ENCODE measurements at regions not wholly inside any gene's neighbourhood (a gene's known extent, or its start where the extent isn't known, plus 50 kb on each side); places are given as distances from the start of the nearest gene placed in this dataset.

DNA sequence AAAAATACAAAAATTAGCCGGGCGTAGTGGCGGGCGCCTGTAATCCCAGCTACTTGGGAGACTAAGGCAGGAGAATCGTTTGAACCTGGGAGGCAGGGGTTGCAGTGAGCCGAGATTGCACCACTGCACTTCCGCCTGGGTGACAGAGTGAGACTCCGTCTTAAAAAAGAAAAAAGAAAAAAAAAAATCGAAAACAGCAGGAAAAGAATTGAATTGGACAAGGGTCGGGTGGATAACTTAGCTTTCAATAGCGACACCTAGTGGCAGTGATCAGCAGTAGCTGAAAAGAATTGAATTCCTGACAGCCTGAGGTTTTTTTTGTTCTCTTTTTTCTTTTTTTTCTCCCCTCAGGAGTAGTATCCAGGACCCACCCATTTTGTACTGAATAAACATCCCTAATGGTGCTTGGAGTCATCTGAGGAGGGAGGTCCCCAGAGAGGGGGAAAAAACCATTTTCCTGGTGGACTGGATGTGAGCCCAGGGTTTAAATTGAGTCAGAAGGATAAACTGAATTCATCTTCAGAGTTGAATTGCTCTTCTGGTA, 55.1 kb downstream of the CYCS start:
- DNase-seq (ENCODE audit: low spot score in 2 of 2) (peak in 1 of 2 donors; percentile 39), ATAC-seq (replicated peaks; ENCODE audit: extremely low read depth, poor library complexity, severe bottlenecking) (no peak)
- no peak overlapping the region for H3K27ac Mint-ChIP-seq (ENCODE audit: low read depth)
- no peaks in the 10 kb centered on the region for H3K4me1 Mint-ChIP-seq
- H3K36me3 Mint-ChIP-seq (ENCODE audit: insufficient read depth) = no peaks in the 10 kb centered on the region
- no peak overlapping the region for H3K4me3 Mint-ChIP-seq
- no peaks in the 10 kb centered on the region for H3K9me3 Mint-ChIP-seq
- no peaks in the 10 kb centered on the region for H3K27me3 Mint-ChIP-seq

DNA sequence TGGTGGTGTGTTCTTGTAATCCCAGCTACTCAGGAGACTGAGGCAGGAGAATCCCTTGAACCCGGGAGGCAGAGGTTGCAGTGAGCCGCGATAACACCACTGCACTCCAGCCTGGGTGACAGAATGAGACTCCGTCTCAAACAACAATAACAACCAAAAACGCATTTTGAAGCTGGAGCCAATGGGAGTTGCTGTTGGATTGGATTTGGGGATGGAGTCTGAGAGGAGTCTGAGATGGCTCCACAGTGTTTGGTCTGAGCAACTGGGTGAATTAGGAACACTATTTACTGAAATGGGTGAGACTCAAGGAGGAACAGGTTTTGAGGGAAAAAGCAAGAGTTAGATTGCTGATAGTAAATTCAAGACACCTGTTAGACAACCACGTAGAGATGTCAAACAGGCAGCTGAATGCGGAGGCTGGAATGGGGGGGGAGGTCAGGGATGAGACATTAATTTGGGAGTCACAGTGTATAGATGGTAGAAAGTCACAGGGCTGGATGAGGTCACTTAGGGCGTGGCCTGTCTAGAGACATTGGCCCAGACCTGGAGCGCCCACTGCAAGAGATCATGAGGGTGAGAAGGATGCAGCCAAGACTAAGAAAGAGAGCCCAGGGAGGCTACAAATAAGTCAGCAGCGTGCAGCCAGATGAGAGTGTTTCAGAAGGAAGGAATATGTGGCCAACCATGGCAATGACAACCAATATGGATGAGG, 56.4 kb downstream of the CYCS start:
- Mint-ChIP-seq H3K4me1 (no peaks in the 10 kb centered on the region), H3K27me3 (no peaks in the 10 kb centered on the region), H3K36me3 (ENCODE audit: insufficient read depth) (no peaks in the 10 kb centered on the region), H3K9me3 (no peaks in the 10 kb centered on the region), H3K4me3 (no peak overlapping the region), H3K27ac (ENCODE audit: low read depth) (no peak overlapping the region)
- no peak for DNase-seq (ENCODE audit: low spot score in 2 of 2)
- no peak for ATAC-seq (replicated peaks; ENCODE audit: extremely low read depth, poor library complexity, severe bottlenecking)

DNA sequence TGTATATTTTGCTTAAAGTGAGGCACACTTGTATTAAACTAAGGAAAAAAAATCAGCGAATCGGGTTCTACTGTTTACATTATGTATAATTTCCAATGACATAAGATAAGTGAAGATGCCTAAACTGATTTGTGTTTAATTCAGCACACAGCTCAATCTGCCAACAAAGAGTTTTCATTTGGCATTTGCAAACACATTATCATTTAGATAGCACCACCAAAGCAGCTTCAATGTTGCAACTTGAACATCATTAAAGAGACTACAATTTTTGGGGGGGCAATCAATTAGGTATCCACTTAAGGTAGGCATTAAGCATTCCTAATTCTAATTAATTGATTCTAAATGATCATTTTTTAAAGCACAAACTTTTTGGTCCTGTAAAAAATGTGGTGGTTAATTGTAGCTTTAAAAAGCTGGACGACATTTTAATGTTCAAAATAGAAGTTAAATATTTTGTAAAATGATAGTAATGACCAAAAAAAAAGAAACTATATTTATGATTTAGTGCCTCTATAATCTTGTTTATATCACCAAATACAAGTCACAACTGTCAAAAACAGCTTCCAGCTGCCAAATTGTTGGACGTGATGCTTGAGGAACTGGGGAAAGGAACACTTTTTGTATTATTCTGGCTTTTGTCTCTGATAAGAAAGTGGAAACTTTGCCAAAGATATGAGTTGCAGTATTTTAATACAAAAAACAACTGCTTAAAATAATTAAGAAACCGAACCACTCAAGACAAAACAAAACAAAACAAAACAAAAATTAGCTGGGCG, 57.1 kb downstream of the CYCS start:
- DNase-seq (ENCODE audit: low spot score in 2 of 2) (no peak), ATAC-seq (replicated peaks; ENCODE audit: extremely low read depth, poor library complexity, severe bottlenecking) (no peak)
- H3K36me3 Mint-ChIP-seq (ENCODE audit: insufficient read depth) = no peaks in the 10 kb centered on the region
- H3K9me3 Mint-ChIP-seq = no peaks in the 10 kb centered on the region
- no peak overlapping the region for H3K27ac Mint-ChIP-seq (ENCODE audit: low read depth)
- H3K27me3 Mint-ChIP-seq = no peaks in the 10 kb centered on the region
- no peak overlapping the region for H3K4me3 Mint-ChIP-seq
- H3K4me1 Mint-ChIP-seq = no peaks in the 10 kb centered on the region

DNA sequence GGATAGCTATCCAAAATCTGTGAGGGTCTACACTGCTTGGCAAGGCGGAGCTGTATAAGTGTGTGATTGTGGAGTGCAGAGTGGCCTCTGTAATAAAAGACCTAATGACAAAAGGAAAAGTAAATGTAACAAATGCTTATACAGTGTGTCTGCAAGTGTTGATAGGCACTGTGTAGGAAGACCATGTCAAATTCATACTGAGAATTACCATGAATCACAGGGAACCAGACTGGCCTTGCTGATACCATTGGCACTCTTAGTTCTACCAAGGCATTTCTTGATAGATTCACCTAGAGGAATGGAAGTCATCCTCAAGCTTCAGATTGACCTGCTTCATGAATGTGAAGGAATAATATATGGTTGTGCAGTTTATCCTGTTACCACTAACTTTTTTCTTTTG, 58.8 kb downstream of the CYCS start:
- DNase-seq (ENCODE audit: low spot score in 2 of 2) = no peak
- Mint-ChIP-seq H3K9me3 (no peaks in the 10 kb centered on the region), H3K4me1 (no peaks in the 10 kb centered on the region), H3K27ac (ENCODE audit: low read depth) (no peak overlapping the region), H3K27me3 (no peaks in the 10 kb centered on the region), H3K4me3 (no peak overlapping the region), H3K36me3 (ENCODE audit: insufficient read depth) (no peaks in the 10 kb centered on the region)
- ATAC-seq (replicated peaks; ENCODE audit: extremely low read depth, poor library complexity, severe bottlenecking) = no peak

DNA sequence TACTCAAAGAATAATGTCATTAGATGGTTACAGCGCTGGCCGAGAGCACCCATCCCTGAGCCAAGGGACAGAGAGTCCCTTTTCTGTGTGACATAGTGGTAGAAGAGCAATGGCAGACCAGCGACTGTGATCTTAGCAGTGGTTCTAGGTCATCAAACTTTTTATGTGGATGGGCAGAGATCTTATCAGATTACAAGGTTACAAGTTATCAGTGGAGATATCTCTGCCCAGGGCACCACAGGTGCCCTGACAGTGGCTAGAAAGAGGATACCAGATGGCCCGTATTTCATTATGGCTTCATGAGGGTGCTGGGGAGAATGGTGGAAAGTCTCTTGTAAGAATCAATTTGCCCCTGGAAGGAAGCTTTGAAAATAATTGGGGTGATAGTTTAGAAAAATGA, 62.7 kb downstream of the CYCS start:
- no peaks in the 10 kb centered on the region for H3K36me3 Mint-ChIP-seq (ENCODE audit: insufficient read depth)
- H3K4me1 Mint-ChIP-seq = no peaks in the 10 kb centered on the region
- no peak overlapping the region for H3K4me3 Mint-ChIP-seq
- H3K9me3 Mint-ChIP-seq = no peaks in the 10 kb centered on the region
- H3K27me3 Mint-ChIP-seq = no peaks in the 10 kb centered on the region
- no peak overlapping the region for H3K27ac Mint-ChIP-seq (ENCODE audit: low read depth)
- no peak for ATAC-seq (replicated peaks; ENCODE audit: extremely low read depth, poor library complexity, severe bottlenecking)
- no peak for DNase-seq (ENCODE audit: low spot score in 2 of 2)

DNA sequence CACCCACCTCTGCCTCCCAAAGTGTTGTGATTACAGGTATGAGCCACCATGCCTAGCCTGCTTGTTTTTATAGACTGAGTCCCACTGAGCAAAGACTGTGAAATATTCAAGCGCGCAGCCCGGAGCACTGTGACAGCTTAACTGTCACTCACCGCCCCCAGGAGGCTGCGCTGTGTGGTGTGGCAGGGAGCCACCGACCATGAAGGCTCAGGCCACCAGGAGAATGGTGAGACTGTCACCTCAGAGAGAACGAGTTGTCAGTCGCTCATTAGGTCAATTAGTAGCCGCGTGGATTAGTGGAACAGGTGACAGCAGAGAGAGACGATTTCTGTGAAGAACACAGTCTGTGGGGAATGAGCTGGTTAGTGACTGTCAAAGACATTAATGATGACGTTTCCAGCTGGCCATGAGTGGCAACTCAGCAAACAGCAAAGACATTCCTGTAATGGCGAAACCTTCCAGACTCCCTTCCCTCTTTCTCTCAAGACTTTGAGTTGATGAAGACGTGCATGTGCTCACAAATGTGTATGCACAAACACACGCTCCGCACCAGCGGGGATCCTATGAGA, 64.5 kb downstream of the CYCS start:
- no peaks in the 10 kb centered on the region for H3K9me3 Mint-ChIP-seq
- DNase-seq (ENCODE audit: low spot score in 2 of 2) (no peak), ATAC-seq (replicated peaks; ENCODE audit: extremely low read depth, poor library complexity, severe bottlenecking) (no peak)
- H3K27me3 Mint-ChIP-seq = peaks cover 13% of the 10 kb centered on the region
- H3K36me3 Mint-ChIP-seq (ENCODE audit: insufficient read depth) = peaks cover 2% of the 10 kb centered on the region
- H3K4me3 Mint-ChIP-seq = no peak overlapping the region
- no peaks in the 10 kb centered on the region for H3K4me1 Mint-ChIP-seq
- no peak overlapping the region for H3K27ac Mint-ChIP-seq (ENCODE audit: low read depth)

DNA sequence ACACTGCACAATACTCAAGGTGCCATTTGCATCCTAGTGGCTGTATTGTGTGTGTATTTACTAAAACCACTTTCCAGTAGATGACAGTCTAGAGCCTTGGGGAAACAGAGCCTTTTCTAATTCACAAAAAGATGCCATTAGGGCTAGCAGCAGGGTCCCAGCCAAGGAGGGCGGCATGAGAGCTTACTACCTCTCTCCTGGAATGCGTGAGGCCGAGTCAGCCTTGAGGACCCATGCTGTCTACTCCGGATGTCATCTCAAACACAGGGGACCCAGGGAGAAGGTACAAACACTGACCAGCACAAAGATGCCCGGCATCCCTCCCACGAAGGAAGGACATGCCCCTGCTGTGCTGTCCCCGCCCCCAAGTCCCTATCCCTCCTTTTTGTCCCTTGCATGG, 65.5 kb downstream of the CYCS start:
- DNase-seq (ENCODE audit: low spot score in 2 of 2) (no peak), ATAC-seq (replicated peaks; ENCODE audit: extremely low read depth, poor library complexity, severe bottlenecking) (no peak)
- Mint-ChIP-seq H3K4me3 (no peak overlapping the region), H3K36me3 (ENCODE audit: insufficient read depth) (peaks cover 2% of the 10 kb centered on the region), H3K27ac (ENCODE audit: low read depth) (no peak overlapping the region), H3K27me3 (peaks cover 23% of the 10 kb centered on the region), H3K4me1 (no peaks in the 10 kb centered on the region), H3K9me3 (no peaks in the 10 kb centered on the region)

DNA sequence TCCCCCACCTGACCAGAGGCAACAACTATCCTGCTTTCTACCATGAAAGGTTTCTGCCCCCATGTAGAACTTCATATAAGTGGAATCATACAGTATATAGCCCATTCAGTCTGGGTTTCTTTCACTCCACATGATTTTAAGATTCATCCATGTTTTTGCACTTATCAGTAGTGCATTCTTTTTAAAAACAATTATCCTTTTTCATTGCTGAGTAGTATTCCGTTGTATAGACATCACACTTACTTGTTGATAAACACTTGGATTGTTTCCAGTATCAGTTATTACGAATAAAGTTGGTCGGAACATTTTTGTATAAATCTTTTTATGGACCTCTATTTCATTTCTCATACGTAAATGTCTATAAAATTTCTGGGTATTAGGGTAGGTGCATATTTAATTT, 68.7 kb downstream of the CYCS start:
- Mint-ChIP-seq H3K36me3 (ENCODE audit: insufficient read depth) (peaks cover 2% of the 10 kb centered on the region), H3K9me3 (no peaks in the 10 kb centered on the region), H3K27ac (ENCODE audit: low read depth) (no peak overlapping the region), H3K4me1 (no peaks in the 10 kb centered on the region), H3K27me3 (peaks cover 29% of the 10 kb centered on the region), H3K4me3 (no peak overlapping the region)
- no peak for DNase-seq (ENCODE audit: low spot score in 2 of 2)
- ATAC-seq (replicated peaks; ENCODE audit: extremely low read depth, poor library complexity, severe bottlenecking) = no peak

DNA sequence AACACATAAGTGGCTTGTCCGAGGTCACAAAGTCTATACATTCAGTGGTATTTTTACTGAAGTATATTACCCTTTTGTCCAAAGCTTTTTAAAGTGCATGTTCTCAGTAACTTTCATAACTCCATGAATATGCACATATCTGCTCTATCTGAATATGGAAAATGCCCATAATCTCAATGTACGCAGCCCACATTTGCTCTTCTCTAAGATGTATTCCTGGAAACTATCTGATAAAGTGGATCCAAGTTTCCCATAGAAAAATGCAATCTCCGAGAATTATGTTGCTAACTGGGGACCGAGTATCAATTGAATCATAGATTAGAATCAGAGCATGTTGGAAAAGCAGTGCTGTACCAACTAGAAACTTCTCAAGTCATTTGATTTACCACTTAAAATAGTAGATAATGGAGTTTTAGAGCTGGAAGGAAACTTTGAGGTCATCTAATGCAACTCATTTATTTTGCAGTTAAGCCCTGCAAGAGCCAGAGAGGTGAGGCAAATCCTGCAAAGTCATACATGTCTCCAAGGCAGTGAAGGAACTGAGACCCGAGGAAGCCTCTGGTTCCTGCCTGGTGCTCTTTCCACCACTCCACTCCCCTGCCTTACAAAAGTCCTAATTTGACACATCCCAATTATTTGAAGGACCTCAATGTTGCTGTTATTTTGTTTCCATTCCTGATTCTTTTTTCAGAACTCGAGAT, 69.4 kb downstream of the CYCS start:
- Mint-ChIP-seq H3K4me3 (no peak overlapping the region), H3K27me3 (peaks cover 35% of the 10 kb centered on the region), H3K4me1 (no peaks in the 10 kb centered on the region), H3K9me3 (no peaks in the 10 kb centered on the region), H3K36me3 (ENCODE audit: insufficient read depth) (peaks cover 2% of the 10 kb centered on the region), H3K27ac (ENCODE audit: low read depth) (no peak overlapping the region)
- ATAC-seq (replicated peaks; ENCODE audit: extremely low read depth, poor library complexity, severe bottlenecking) (no peak), DNase-seq (ENCODE audit: low spot score in 2 of 2) (no peak)

DNA sequence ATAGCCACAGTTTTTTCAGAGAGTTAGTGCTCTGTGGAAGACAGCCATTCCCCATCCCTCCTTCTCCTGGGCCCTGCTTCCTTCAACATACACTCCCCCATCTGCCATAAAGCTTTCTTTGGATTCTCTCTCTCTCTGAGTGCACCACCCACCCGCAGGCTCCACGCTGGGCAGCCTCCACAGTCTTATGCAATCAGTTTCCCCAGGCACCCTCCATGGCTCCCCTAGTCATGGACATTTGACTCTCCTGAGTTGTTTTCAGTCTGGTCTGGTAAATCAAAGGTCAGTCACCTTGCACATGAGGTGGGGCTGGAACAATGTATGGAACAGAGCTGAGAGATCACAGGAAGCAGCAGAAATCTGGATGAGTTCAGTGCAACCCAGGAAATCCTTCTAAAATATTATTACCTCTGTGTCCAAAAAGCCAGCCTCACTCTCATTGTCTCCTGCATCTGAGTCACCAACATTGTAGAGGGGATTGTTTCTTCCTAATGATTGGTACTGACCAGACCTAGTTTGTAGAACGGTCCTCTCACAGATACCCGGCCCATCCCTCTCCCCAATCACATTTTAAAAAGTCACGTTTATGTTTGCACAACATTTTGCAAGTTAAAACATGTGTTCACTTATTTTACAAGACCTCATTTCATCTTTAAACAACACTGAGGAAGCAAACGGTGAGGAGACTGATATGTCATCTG, 70.1 kb downstream of the CYCS start:
- no peaks in the 10 kb centered on the region for H3K9me3 Mint-ChIP-seq
- no peaks in the 10 kb centered on the region for H3K4me1 Mint-ChIP-seq
- no peak overlapping the region for H3K27ac Mint-ChIP-seq (ENCODE audit: low read depth)
- ATAC-seq (replicated peaks; ENCODE audit: extremely low read depth, poor library complexity, severe bottlenecking) (no peak), DNase-seq (ENCODE audit: low spot score in 2 of 2) (no peak)
- peaks cover 35% of the 10 kb centered on the region for H3K27me3 Mint-ChIP-seq
- no peak overlapping the region for H3K4me3 Mint-ChIP-seq
- peaks cover 2% of the 10 kb centered on the region for H3K36me3 Mint-ChIP-seq (ENCODE audit: insufficient read depth)

DNA sequence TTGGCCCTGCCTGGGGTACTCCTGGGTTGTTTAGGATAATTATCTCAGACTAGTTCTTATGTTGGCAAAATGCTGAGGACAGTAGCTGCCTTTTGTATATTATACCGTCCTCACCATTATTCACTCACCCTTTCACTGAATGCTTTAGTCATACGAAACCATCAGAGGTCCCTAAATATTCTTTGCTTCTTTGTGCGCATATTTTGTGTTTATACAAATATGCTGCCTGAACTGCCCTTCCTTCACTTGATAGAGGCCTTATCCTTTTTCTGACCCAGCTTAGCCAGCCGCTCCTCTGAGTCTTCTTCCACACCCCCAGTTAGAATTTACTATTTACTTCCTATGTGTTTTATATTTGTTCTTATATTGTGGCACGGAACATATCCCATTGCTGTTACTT, 70.2 kb upstream of the OSBPL3 start:
- ATAC-seq (replicated peaks; ENCODE audit: extremely low read depth, poor library complexity, severe bottlenecking) = no peak
- no peak overlapping the region for H3K4me3 Mint-ChIP-seq
- H3K36me3 Mint-ChIP-seq (ENCODE audit: insufficient read depth) = peaks cover 2% of the 10 kb centered on the region
- DNase-seq (ENCODE audit: low spot score in 2 of 2) = no peak
- no peaks in the 10 kb centered on the region for H3K9me3 Mint-ChIP-seq
- no peaks in the 10 kb centered on the region for H3K4me1 Mint-ChIP-seq
- peaks cover 18% of the 10 kb centered on the region for H3K27me3 Mint-ChIP-seq
- H3K27ac Mint-ChIP-seq (ENCODE audit: low read depth) = no peak overlapping the region

DNA sequence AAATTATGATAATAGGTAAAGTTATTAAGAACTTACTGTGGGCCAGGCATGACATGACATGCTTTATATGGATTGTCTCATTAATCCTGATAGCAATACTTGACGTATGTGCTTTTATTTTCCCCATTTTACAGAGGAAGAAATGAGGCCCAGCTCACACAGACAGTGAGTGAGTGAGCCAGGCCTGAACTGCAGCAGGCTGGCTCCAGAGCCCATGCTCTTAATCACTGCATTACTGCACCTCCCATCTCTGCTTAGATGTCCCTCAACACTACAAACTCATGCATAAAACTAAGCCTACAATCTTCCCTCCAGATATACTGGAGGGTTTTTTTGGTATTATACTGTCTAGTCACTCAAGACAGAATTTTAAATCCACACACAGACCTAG, 68.5 kb upstream of the OSBPL3 start:
- no peak for DNase-seq (ENCODE audit: low spot score in 2 of 2)
- H3K27me3 Mint-ChIP-seq = peaks cover 7% of the 10 kb centered on the region
- H3K9me3 Mint-ChIP-seq = no peaks in the 10 kb centered on the region
- no peaks in the 10 kb centered on the region for H3K4me1 Mint-ChIP-seq
- no peak for ATAC-seq (replicated peaks; ENCODE audit: extremely low read depth, poor library complexity, severe bottlenecking)
- H3K4me3 Mint-ChIP-seq = no peak overlapping the region
- H3K36me3 Mint-ChIP-seq (ENCODE audit: insufficient read depth) = peaks cover 2% of the 10 kb centered on the region
- no peak overlapping the region for H3K27ac Mint-ChIP-seq (ENCODE audit: low read depth)
